HG03103 (cell line): ENCODE measurements at regions not wholly inside any gene's neighbourhood (a gene's known extent, or its start where the extent isn't known, plus 50 kb on each side); places are given as distances from the start of the nearest gene placed in this dataset.
"Not testable (repeated sequence)": the region's sequence is repeated elsewhere in the genome, so short reads cannot be mapped to it uniquely, and the experiment has no call there.

Experiments used
- ATAC-seq: cut with Tn5 transposase; IDR thresholded peaks from one replicate; pipeline ENCODE4 v1.9.1; 2021; ENCODE audit warnings: low read depth; ENCODE audit not compliant: unreplicated experiment

DNA sequence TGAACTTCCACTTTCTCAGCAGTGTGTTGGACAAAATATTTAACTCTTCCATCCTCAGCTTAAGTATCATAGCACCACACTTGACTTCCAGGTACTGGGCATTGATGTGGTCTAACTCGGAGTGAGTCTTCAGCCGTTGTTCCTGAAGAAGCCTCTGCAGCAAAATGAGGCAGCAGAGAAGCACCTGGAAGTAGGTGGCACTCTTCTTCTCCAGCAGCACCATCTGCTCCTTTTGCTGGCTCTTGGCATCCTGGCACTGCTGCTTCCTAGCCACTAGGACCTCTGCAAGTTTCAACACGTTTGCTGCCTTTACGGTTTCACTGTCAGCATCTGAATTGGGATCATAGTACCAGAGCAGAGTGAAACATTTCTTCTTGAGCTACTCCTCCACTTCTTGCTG is 162.5 kb upstream of the GORAB start:
- ATAC-seq: no peak

DNA sequence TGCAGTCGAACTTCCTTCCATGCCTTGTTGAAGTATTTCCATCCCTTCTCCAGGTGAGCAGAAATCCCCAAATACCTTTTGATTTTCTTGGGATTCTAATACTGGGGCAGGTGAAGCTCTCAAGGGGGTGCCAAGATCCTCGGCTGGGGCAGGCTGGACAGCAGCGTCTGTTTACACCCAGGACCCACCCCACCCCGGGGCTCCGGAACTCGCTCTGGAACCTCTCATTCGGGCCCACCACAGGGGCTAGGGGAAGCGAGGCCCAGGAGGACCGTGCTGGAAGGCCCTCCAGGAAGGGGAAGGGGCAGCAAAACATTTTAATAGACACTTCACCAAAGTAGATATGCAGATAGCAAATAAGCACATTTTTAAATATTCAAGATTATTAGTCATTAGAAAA is 161.9 kb upstream of the GORAB start:
- ATAC-seq: no peak

DNA sequence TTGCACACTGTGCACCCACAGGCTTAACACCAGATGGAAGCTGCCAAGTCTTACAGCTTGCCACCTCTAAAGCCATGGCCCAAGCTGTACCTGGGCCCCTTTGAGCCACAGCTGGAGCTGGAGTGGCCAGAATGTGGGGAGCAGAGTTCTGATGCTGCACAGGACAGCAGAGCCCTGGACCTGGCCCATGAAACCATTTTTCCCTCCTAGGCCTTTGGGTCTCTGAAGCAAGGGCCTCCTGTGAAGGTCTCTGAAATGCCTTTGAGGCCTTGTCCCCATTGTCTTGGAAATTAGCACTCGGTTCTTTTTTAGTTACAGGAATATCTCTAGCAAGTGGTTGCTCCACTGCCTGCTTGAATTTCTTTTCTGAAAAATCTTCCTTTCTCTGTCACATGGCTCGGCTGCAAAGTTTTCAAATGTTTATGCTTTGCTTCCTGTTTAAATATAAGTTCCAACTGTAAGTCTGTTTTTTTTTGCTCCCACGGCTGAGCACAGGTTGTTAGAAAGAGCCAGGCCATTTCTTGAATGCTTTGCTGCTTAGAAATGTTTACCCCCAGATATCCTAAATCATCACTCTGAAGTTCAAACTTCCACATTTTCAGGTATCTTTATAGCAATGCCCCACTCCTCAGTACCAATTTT is 156.8 kb upstream of the GORAB start:
- no peak for ATAC-seq

DNA sequence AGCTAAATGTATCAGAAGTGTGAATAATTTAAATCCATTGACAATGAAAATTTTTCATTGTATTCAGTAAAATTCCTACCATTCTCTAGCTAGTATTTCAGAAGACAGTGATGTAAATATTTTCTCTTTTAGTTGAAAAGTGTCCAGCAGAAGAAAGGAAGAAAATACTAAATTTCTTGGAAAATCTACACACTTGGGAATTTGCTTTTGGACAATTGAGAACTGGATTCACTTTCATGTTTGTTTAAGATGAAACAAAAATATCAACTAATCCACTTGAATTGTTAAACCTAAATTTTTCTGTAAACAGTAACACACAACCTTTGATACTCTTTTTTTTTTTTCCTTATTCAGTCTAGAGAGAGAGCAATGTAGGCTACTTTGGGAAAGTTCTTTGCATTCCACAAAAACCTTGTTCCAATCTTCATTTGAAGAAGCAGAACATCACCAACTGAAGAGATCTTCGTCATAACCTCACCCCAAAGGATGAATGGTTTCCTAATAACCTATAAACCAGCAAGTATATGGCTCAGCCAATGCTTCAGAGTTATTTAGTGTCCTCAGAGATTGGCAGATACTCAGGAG is 155.1 kb upstream of the GORAB start:
- ATAC-seq: no peak

DNA sequence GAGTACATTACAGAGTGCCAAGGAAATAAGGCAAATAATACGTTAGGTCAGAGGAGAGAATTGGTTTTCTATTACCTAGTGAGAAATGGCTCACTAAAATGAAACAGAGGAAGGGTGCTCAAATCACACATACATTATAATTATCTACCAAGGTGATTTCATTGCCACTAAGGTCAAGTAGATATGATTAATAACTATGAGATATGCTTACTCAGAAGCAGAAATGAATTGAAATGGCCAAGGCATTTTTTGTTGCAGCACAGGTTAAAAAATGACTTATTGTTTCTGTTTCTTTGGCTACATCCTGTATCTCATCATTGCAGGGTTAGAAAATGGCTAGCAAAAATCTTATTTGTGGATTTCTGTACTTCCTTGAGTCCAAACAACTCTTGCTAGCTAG is 154.5 kb upstream of the GORAB start:
- ATAC-seq: no peak

DNA sequence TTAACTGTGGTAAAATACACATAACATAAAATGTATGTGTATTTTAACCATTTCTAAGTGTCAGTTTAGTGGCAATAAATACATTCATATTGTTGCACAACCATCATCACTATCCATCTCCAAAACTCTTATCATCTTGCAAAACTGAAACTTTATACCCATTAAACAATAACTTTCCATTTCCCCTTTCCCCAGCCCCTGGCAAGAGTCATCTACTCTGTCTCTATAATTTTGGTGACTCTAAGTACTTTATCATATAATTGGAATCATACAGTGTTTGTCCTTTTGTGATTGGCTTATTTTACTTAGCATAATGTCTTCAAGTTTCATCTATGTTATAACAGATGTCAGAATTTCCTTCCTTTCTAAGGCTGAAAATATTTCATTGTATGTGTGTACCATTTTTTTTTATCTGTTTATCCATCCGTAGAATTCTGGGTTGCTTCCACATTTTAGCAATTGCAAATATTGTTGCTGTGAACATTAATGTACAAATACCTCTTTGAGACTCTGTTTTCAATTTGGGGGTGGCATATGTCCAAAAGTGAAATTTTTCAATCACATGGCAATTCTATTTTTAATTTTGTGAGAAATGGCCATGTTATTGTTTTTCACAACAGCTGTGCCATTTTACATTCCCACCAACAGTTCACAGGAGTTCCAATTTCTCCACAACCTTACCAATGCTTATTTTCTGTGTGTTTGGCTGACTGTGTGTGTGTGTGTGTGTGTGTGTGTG is 153.9 kb upstream of the GORAB start:
- ATAC-seq: no peak

DNA sequence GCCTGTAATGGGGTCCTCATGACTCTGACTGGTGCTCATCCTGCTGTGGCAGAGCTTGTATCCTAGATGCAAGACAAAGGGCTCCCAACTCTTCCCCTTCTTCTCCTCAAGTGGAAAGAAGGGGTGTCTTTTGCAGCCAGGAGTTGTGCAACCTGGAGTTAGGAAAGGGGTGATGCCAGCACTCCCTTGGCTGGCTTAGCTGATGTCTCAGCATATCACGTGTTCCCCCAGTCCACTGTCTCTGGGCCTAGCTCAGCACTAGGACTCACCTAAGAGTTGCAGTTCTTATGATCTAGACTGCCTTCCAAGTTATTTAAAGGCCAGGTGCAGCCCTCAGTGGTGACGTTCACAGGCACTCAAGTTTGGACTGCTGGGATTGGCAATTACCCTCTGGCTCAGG is 146.2 kb upstream of the GORAB start:
- no peak for ATAC-seq

DNA sequence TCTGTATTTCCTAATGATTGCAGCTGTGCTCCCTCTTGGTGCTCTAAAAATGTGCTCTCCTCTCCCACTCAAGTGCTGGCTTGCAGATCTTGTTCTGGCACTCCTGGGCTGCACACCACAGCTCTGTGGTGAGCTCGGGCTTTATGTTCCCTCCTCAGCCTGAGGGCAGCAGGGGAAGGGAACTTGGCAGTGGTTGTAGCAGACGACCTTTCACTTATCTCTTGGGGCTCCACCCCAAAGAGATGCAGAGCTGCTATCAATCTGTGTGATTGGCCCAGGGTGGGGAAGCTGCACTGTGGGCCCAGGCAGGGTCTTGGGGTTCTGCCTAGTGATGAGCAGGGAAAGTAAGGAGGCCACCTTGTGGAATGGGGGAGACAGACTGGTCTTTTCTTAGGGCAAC is 143.5 kb upstream of the GORAB start:
- no peak for ATAC-seq

DNA sequence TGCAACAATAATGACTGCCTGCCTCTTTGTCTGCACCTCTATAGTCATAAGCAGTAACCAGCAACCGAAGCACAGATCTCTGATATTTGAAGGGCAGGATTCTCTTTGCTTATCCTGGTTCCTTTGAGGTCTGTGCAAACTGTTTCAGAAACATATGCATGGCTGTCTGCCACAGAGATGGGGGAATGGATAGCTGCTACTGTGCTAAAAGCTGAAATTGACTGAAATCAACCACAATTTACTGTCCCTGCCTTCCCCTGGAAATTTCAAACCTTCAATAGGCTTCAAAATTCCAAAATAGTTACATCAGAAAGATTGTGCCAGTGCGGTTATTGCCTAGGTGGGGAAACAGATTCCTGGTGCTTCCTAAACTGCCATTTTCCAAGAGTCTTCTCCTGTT is 136.8 kb upstream of the GORAB start:
- no peak for ATAC-seq

DNA sequence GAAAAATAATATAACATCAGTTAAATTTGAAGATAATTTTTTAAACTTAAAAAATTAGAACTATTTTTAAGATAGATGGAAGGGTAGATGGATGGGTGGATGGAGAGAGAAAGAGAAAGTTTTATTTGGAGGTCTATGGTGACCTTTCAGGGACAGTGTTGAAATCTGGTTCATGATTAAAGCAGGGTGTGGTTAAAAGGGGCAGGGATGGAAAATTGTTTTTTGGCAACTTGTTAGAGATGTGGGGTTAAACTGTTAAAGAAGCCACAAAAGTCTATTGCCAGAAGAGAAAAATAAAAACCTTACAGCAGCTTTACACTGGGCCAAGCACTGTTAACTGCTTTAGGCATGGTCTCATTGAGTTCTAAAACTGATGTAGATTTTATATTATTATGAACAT is 134.9 kb upstream of the GORAB start:
- no peak for ATAC-seq

DNA sequence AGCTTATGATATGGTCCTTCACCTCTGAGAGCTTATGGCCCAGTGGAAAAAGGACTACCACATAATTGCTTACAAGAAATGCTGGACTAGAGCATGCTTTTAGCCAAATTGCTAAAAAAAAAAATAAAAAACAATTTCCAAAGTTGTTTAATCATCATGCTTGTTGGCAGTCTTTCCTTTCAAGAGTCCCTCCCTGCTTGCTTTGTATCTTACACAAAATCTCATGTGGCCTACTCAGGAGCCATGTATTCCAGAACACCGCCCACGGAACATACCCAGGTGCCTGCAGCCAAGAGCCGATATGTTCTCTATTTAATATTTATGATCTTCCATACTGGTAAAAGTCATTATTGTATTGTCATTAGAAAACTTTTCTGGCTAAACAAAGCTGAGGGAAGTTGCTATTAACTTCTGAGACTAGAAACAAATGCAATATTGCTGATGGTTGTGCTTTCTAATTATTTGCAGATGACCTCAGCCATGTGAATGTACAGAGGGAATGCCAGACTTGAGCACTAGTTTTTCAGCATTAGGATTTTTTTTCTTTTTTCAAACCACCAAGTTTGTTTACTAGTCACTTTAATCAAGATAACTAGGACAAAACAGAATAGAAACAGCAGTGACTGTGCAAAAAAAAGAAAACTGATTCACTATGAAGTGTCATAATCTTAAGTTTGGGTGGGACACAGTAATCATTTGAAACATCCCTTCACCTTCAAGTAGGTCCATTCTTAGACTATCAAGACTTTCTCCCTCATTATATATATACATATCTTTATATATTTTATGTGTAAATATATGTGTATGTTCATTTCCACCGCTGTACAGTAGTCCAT is 129.3 kb upstream of the GORAB start:
- no peak for ATAC-seq

DNA sequence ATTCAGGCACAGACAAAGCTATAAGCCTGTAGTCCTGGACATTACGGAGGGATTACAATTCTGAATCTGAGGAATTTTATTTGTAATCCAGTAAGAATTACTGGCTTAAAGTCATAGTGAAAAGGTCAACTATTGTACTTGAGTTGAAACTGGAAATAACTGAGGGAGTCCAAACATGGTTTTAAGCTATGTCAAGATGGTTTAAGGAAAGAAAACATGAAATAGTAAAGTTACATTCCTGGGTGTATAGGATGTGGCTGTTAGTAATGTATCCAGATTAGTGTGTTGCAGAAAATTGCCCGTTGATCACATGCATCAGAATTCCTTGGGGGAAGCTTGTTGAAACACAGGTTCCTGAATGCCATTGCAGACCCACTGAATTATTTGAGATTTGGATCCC is 124.8 kb upstream of the GORAB start:
- ATAC-seq: no peak

DNA sequence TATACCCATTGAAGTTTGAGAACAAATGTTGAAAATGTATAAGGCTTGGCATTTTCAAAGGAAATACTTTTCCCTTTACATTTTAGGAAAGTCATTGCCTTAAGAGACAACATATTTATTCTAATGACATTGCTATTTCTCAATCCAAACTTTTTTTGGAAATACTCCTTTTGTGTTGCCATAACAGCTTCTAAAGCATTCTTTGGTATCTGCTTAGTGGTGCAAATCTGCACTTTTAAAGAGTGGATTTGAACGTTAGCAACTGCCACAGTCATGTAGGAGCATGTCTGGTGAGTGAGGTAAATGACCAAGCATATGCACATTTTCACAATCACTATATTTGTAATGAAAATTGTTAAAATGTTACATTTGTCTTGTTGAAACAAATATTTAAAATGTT is 124.4 kb upstream of the GORAB start:
- ATAC-seq: no peak

DNA sequence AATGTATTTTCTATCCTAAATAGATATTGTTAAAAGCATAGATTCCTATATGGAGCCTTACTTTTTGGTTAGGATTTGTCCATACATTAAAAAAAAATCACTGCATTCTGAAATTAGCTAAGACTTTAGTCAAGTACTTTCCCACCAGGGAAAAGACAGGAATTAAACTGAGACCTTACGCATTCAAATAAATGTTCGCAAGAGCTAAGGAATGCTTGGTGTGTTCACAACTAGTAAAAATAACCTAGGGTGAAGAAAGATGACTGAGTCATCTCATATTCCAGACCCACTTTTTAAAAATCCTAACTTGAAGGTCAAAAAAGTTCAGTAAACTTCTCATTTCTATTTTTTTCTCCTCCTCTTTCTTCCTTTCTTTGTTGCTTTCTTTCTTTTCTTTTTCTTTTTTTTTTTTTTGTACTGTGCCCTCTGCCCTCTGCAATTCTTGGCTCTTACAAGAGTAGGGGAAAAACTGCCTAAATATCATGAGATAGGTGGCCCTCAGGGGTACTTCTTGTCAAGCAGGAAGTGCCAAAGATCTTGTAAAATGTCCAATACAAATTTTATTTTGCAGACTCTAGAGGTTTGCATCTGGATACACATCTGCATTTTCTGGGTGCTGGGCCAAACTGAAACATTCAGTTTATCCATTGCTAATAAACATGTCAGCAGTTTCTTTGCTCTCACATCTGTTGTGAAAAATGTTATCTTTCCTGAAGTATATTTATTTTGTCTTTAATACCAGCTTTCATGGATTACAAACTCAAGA is 121.4 kb upstream of the GORAB start:
- no peak for ATAC-seq

DNA sequence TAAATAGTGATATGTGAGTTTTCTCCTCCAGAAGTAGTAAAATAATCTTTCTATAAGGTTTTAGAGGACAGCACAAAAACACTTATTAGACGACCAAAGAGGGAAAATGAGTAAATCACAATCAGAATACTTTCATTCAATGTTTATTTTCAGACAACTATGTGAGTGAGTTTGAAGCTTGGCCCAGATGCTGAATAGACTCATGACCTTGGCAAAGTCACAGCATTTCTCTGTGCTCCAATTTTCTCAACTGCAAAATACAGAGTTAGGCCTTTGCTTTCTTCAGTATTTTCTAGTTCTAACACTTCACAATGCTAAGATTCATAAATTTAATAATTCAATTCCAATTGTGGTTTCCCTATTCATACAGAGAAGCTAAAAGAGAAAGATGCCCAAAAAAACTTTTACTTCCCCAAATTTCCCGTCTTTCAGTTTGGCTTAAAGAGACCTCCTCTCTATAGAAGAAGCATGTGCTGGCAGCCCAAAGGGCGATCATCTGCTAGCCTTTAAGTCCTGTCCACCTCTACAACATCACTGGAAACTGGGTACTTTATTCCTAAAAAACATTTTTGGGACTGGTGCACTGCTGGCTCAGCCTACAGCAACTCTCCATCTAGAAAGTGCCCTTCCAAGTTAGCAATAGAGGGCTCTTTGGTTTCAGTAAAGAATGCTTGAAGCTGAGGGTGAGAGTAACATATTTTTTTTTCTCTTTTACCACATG is 116.8 kb upstream of the GORAB start:
- ATAC-seq: no peak

DNA sequence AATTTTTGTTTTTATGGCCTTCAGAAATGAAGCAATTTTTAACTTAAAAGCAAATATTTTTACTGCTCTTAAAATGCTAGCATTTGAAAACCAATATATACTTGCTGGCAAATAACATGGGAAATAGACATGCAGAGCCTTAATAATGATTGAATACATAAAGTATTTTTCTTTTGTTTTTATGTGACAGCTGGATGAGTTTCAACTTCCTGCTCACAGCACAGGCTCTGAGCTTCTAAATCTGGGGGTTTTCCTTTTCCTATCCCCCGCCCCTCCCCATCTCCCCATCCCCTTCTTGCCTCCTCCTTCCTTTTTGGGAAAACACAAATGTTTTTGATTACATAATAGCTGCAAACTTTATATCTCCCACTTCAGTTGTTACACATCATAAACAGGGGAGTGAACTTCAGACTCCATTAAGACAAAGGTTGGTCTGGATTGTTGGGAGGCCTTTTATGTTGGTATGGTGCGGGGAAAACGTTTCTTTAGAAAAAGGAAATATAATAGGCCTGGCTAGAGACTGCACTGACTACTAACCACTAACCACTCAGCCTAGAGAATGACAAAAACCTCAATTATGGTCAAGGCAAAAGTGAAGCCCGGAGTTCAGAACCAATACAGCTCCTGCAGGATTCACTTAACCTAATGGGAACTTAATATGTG is 116.1 kb upstream of the GORAB start:
- ATAC-seq: no peak

DNA sequence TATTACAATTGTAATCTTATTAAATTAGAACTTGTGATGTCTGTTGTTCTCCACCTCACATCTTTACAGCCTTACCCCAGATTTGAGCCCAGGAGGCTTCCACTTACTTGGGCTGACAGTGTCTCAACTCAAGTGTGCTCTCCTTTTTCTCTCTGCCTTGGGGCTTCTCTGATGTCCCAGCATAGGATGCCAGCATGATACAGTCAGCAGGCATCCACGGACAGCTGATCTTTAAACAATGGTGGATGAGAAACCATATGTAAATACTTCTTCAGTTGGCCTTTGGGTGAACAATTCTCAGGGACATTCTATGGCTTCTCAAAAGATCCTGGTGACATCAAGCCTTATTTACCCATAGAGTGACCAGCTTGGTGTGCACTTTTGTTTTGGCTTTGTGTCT is 107.6 kb upstream of the GORAB start:
- no peak for ATAC-seq

DNA sequence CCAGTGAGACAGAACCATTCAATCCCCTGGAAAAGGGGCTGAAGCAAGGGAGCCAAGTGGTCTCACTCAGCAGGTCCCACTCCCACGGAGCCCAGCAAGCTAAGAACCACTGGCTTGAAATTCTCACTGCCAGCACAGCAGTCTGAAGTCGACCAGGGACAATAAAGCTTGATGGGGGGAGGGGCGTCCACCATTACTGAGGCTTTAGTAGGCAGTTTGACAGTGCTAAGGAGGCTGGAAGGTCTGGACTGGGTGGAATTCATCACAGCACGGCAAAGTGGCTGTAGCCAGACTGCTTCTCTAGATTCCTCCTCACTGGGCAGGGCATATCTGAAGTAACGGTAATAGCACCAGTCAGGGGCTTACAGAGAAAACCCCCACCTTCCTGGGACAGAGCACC is 105.4 kb upstream of the GORAB start:
- ATAC-seq: no peak

DNA sequence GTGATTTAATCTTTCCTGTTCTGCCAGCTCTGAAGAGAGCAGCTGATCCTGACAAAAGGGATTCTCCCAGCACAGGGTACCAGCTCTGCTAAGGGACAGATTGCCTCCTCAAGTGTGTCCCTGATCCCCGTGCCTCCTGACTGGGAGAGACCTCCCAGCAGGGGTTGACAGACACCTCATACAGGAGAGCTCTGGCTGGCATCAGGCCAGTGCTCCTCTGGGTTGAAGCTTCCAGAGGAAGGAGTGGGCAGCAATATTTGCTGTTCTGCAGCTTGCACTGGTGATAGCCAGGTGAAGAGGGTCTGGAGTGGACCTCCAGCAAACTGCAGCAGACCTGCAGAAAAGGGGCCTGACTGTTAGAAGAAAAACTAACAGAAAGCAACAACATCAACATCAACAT is 105.0 kb upstream of the GORAB start:
- ATAC-seq: not testable (repeated sequence)
